Ascending aorta (tissue), 2 donors: ENCODE measurements at regions not wholly inside any gene's neighbourhood (a gene's known extent, or its start where the extent isn't known, plus 50 kb on each side); places are given as distances from the start of the nearest gene placed in this dataset.

Source experiments
- DNase-seq, 2 donors: peaks; one replicate each; pipeline ENCODE4 v3.0.0-alpha.2; 2019; ENCODE audit warnings: low spot score in 2 of 2
- H3K27ac ChIP-seq, 2 donors: fragments of 200-600 bp; sonication (generic); one replicate each; pipeline ENCODE4 v1.5.1; 2016 to 2017; ENCODE audit warnings: mild to moderate bottlenecking in 1 of 2
- H3K27me3 ChIP-seq: fragments of 200-600 bp; sonication (generic); one replicate; pipeline ENCODE4 v1.5.1; 2017
- H3K36me3 ChIP-seq, 2 donors: fragments of 200-600 bp; sonication (generic); one replicate each; pipeline ENCODE4 v1.5.1; 2016
- H3K4me1 ChIP-seq, 2 donors: fragments of 200-600 bp; sonication (generic); one replicate each; pipeline ENCODE4 v1.5.1; 2016 to 2017; ENCODE audit warnings: mild to moderate bottlenecking in 1 of 2
- H3K4me3 ChIP-seq, 2 donors: fragments of 200-600 bp; sonication (generic); one replicate each; pipeline ENCODE4 v1.5.1; 2016 to 2017; ENCODE audit warnings: mild to moderate bottlenecking in 1 of 2
- H3K9me3 ChIP-seq, 2 donors: fragments of 200-600 bp; sonication (generic); one replicate each; pipeline ENCODE4 v1.5.1; 2016
- CTCF ChIP-seq, 3 experiments: fragments of 200-600 bp in 2 of 3; fragments of 450-650 bp in 1 of 3; sonication (generic) in 2 of 3; IDR thresholded peaks; one replicate each; pipeline ENCODE4 v1.5.1; 2016 to 2019; ENCODE audit warnings: antibody characterized with exemption in 3 of 3, mild to moderate bottlenecking in 1 of 3, moderate library complexity in 1 of 3
- intact Hi-C: fragments of 100-400 bp; cut with DNase I; formaldehyde crosslinking; loops from one replicate; pipeline ENCODE4 v1.15.1; 2023

GRCh38 chr3:88231632-88232031 lies 81.9 kb downstream of the C3orf38 start:
- no peak overlapping the region for H3K27ac ChIP-seq
- H3K9me3 ChIP-seq: no peaks in the 10 kb centered on the region
- TF ChIP-seq CTCF (IDR thresholded peaks at IDR 0.05): no peak
- intact Hi-C loops: no loop called here
- no peaks in the 10 kb centered on the region for H3K36me3 ChIP-seq
- no peak for DNase-seq
- H3K27me3 ChIP-seq: no peaks in the 10 kb centered on the region
- no peaks in the 10 kb centered on the region for H3K4me1 ChIP-seq
- H3K4me3 ChIP-seq: no peak overlapping the region

GRCh38 chr3:88235102-88235501 lies 85.3 kb downstream of the C3orf38 start:
- Histone ChIP-seq H3K27ac (no peak overlapping the region), H3K9me3 (no peaks in the 10 kb centered on the region), H3K4me3 (no peak overlapping the region), H3K27me3 (no peaks in the 10 kb centered on the region), H3K36me3 (no peaks in the 10 kb centered on the region), H3K4me1 (no peaks in the 10 kb centered on the region)
- no peak for DNase-seq
- no peak for TF ChIP-seq CTCF (IDR thresholded peaks at IDR 0.05)
- intact Hi-C loops: no loop called here

- Histone ChIP-seq H3K27me3 (no peaks in the 10 kb centered on the region), H3K27ac (no peak overlapping the region), H3K36me3 (no peaks in the 10 kb centered on the region), H3K4me1 (no peaks in the 10 kb centered on the region), H3K4me3 (no peak overlapping the region), H3K9me3 (no peaks in the 10 kb centered on the region)
- TF ChIP-seq CTCF (IDR thresholded peaks at IDR 0.05): no peak
- DNase-seq: no peak
- intact Hi-C loops: no loop called here
Measured at GRCh38 chr3:88239870-88240269, 90.1 kb downstream of the C3orf38 start.

GRCh38 chr3:88248658-88249057 lies 98.9 kb downstream of the C3orf38 start:
- no peaks in the 10 kb centered on the region for H3K9me3 ChIP-seq
- H3K27me3 ChIP-seq: no peaks in the 10 kb centered on the region
- TF ChIP-seq CTCF (IDR thresholded peaks at IDR 0.05): no peak
- no peak for DNase-seq
- no peak overlapping the region for H3K27ac ChIP-seq
- H3K36me3 ChIP-seq: no peaks in the 10 kb centered on the region
- no peaks in the 10 kb centered on the region for H3K4me1 ChIP-seq
- intact Hi-C loops: no loop called here
- H3K4me3 ChIP-seq: no peak overlapping the region

GRCh38 chr3:88259045-88259444 lies 109.3 kb downstream of the C3orf38 start:
- no peaks in the 10 kb centered on the region for H3K9me3 ChIP-seq
- H3K4me1 ChIP-seq: no peaks in the 10 kb centered on the region
- no peaks in the 10 kb centered on the region for H3K27me3 ChIP-seq
- TF ChIP-seq CTCF (IDR thresholded peaks at IDR 0.05): no peak
- no peak overlapping the region for H3K27ac ChIP-seq
- no peaks in the 10 kb centered on the region for H3K36me3 ChIP-seq
- H3K4me3 ChIP-seq: no peak overlapping the region
- no peak for DNase-seq
- intact Hi-C loops: no loop called here

- Histone ChIP-seq H3K4me3 (no peak overlapping the region), H3K27ac (no peak overlapping the region), H3K9me3 (no peaks in the 10 kb centered on the region), H3K4me1 (no peaks in the 10 kb centered on the region), H3K36me3 (no peaks in the 10 kb centered on the region), H3K27me3 (no peaks in the 10 kb centered on the region)
- intact Hi-C loops: no loop called here
- TF ChIP-seq CTCF (IDR thresholded peaks at IDR 0.05): no peak
- no peak for DNase-seq
Measured at GRCh38 chr3:88262527-88262926, 112.8 kb downstream of the C3orf38 start.
